GM18861 (cell line): ENCODE measurements at regions not wholly inside any gene's neighbourhood (a gene's known extent, or its start where the extent isn't known, plus 50 kb on each side); places are given as distances from the start of the nearest gene placed in this dataset.
"Not testable (repeated sequence)": the region's sequence is repeated elsewhere in the genome, so short reads cannot be mapped to it uniquely, and the experiment has no call there.

Source experiments
- ATAC-seq: cut with Tn5 transposase; IDR thresholded peaks from one replicate; pipeline ENCODE4 v1.9.1; 2021; ENCODE audit not compliant: unreplicated experiment

DNA sequence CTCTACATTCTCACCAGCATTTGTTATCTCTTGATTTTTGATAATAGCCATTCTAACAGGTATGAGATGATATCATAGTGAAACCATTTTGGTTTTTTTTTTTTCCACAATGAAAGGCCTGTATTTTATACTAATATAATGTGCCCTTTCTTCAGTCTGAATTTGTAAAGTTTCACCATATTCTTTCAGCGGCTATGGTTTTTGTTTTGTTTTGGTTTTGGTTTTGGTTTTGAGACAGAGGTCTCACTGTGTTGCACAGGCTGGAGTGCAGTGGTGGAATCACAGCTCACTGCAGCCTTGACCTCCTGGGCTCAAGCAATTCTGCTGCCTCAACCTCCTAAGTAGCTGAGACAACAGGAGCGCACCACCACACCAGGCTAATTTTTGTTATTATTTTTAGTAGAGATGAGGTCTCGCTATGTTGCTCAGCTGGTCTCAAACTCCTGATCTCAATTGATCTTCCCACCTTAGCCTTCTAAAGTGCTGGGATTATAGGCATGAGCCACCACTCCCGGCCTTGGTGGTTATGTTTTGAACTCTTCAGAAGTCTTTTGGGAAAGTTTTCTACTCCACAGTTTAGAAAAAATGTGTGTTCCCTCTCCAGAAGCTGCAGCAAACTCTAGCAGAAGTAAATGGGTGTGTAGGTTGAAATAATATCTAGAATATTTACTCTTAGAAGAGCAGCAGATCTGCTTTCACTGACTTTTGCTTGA lies 110.2 kb upstream of the UMPS start:
- no peak for ATAC-seq

DNA sequence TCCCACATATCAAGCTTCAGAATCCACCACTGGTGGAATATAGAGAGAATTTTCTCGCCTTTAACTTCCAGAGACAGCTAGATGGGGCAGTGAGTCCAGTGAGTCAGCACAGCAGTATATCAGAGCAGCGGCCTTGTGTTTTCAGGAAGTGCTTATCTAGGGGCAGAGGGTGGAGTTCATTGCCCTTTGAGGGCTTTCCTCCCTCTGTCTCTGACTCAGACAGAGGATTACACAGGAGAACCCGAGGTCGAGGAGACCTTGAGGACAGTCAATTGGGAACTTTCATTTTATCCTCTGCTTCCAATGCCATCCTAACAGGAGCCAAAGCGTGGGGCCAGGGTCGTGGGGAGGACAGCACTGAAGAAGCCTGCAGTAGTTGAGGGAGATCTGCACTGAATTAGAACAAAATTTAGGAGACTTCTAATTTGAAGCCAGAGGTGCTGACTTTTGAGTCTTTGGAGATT lies 109.6 kb upstream of the UMPS start:
- no peak for ATAC-seq

DNA sequence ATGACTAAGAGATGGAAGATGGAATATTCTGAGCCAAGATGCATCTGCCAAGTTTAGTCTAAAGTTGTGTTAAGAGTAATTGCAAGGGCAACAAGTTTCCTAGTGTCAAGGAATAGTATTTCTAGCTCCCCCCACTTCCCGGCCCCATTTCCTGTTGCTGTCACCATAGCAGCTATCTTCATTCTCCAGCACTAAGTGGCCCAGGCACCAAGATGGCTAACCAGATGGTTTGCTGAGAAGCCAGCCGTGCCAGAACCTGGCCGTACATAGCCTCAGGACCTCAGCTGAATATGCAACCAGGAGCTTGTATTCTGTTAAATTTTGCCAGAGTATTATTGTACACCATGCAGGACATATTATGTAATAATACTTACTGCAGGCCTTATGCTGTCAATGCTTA lies 108.8 kb upstream of the UMPS start:
- no peak for ATAC-seq

DNA sequence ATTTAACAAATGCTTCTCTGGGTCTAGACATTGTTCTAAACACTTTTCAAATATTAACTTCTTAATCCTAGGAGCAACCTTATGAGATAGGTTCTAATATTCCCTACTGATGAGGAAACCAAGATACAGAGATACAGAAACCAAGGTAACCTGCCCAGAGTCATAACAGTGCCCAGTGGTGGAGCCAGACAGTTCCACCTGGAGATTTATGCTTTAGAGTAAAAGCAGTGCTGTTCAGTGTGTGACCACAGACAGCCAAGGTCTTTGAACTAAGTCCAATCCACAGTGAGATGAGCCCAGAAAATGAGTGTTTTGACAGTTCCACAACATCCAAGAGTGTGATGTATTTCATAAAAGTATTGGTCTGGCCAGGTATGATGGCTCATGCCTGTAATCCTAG lies 105.2 kb upstream of the UMPS start:
- no peak for ATAC-seq

DNA sequence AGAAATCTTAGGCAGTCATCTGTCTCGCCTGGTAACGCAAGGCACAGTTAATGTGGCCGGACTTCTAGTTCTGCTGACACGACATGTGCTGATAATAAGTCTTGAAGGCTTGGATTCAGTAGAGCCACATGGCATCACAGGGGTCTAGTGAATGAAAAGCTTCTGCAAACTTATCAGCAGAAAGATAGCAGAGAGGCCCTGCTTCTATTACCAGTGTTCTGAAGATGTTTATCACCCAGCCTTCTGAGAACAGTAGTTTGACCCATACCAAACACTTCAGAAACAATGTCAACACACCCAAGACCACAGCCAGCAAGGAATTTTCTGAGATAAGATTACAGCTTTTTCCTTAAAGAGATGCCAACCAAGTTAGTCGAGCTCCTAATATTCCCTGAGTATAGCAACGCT lies 102.7 kb upstream of the UMPS start:
- ATAC-seq, result no peak

DNA sequence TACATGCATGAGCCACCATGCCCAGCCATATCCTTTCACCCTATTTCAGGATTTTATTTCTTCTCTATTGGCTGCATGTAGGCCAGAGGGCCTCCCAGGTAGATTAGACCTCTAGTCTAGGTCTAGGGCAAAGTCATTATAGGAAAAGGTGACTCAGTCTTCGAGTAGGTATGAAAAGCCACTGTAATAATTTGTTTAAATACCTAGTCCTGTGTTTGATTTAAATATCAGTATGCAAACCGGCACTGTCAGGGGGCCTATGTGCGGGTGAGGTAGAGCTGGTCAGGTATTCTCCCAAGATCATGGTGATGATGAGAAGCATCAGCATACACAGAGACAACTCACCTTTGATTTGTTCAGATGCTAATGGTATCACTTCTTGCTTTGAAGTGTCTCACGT lies 101.4 kb upstream of the UMPS start:
- ATAC-seq, result no peak

DNA sequence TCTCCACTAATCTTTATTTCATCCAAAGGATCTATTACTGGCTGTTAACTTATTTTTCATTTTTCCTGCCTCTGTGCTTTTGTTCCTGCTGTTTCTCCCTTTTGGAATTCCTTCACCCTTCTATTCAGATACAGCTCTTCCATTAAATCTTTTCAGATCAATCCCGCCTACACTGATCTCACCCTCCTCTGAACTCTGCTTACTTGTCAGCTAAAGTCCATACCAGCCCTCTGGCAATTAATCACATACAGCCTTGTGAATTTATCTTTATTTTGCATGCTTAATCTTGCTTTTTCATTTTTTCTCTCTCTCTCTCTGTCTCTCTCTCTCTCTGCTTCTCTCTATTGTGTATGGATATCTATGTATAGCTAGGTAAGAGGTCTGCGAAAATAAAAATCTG lies 100.8 kb upstream of the UMPS start:
- ATAC-seq, result no peak

DNA sequence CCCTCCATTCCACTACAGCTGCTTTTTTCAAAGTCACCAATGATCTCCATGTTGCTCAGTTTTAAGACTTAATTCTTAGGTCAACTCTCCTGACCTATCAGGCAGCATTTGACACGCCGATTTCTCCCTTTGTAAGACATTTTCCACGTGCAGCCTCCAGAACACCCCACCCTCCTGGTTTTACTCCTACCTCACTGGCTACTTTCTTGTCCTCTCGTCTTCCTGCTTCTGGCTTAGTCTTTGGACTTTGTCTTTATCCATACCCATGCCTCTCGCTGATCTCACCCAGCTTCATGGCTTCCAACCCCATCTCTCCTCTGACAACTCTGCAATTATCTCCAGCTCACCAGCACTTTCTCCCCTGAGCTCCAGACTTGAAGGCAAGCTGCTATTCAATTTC lies 99.3 kb upstream of the UMPS start:
- ATAC-seq, result no peak

DNA sequence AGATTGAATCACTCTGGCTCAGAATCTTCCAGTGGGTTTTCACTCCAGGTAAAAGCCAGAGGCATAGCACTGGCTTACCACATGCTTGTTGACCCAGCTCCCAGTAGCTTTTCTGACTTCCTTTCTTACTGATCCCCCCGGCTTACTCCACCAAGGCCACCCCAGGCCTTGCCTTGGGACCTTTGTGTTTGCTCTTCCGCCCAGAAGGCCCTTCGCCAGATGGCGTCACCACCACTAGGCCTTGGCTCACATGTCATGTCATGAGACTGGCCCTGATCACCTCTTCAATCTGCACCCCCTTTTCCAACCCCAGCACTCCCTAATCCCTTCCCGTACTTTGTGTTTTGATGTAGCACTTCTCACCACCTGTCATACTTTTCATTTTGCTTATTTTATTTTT lies 98.5 kb upstream of the UMPS start:
- no peak for ATAC-seq

DNA sequence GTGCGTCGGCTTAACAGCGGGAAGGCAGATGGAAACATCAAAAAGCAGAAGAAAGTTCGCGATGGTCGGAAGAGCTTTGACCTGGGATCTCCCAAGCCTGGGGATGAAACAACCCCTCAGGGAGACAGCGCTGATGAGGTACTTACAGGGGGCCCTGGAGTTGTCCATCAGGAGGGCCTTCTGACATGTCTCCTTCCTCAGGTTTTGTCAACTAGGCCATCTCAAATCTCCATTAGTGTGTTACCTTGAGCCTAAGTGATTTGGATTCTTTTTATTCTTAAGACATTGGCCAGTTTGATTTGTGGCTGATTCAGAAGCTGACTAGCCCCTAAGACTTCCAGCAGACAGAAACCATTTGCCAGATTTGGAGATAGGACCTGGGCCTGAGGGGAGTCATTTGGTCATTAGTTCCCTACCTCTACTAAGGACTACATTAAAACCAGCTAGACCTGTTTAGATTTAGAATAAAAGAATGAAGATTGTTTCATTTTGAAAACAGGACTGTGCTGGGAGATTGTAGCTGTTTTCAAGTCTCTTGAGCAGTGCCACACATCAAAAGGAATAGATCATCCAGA lies 97.6 kb upstream of the UMPS start:
- no peak for ATAC-seq

DNA sequence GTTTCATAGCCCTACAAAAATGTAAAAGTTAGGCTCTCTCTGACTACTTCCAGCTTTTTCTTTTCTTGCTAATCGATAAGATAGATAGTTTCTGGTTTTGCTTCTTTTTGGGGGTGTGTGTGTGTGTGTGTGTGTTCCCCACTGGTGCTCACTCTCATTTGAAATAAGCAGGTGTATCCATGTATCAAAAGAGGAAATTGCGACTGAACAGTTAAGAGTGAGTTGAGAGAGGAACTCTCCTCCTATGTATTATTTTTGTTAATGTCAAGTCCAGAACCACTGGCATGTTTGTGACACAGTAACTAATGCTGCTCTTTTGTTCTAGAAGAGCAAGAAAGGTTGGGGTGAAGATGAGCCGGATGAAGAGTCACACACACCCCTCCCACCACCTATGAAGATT lies 96.7 kb upstream of the UMPS start:
- no peak for ATAC-seq

DNA sequence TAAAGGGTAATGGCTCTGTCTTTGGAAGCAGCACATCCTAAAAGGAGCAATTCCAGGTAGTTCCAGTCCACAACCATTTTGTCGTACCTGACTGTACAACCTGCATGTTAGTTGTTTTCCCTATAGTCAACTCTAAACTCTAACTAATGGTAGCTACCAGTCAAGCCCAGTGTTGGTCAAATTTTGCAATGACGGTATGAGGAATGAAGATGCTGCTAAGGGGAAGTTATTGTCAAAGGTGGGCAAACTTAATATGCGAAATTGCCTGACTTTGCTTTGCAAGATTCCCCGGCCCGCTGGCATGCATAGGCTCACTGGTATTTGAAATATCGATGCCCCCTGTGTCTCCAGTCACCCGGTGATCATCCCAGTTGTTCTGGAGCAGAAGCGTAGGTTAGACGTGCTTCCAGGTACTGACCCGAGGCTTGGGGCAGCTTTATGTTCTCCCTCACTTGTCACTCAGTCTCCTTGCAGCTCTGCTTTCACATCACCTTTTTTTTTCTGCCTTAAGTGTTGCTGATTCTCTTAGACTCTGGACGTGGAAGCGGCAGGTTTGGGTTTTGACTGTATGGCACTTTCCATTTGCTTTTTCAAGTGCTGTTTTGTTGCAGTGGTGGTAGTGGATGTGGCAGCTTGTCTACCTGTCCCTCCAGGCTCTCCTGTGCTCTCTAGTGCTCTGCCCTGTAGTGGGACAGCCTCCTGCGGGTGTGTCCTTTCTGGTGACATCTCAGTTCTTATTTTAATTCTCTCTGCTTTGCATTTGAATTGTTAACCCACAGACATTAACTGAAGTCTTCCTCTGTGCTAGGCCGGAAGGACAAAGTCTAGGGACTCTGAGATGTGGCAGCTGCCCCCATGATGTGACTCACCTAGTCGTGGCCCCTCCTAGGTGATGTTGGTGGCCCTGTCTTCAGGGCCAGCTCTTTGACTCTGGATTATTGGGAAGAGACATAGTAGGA lies 95.8 kb upstream of the UMPS start:
- peak; percentile 37 for ATAC-seq

DNA sequence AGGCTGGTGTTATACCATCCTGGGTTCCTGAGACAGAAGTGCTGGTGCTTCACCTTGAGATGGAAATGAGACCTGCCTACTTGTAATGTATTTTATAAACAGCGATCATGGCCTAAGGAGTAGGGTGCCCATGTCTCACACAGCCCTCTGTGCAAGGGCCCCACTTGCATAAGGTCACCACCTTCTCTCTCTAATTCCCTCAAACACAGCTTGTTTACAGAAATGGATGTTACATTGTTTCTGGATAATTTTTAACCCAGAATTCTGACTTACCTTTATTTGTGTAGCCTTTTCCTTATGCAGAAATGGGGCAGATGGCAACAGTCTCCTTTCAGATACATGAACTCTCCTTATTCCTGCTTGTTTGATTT lies 95.1 kb upstream of the UMPS start:
- no peak for ATAC-seq

DNA sequence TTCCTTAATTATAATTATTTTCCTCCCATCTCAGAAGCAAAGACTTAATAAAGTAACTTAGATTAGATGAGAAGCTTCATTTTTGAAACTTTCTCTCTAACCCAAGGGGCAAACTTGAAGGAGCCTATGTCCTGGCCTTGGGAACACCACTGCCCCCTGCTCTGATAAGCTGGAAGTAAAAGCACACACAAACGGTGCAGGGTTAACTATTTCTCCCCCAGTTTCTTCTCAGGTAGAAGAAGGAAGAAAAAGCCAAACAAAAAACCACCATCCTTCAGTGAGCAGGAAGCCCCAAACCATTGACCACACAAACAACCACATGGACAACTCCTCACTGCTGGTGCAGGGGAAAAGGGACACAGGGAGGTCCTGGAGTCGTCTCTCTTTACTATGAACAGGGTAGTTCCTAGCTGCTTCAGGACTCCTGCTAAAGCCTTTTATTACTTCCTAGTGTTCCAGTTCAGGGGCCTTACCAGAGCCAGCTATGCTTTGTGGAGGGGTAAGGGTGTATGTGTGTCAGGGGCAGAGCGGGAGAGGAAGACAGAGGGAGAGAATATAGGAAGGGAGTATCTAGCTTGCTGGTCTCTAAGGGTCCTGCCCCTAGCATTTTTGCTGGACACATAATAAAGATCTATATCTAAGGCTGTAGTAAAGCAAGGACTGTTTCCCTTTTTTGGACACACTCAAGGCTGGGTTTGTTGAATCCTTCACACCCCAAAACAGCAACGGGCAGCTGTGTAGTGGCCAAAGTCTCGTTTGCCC lies 94.0 kb upstream of the UMPS start:
- ATAC-seq, result no peak

DNA sequence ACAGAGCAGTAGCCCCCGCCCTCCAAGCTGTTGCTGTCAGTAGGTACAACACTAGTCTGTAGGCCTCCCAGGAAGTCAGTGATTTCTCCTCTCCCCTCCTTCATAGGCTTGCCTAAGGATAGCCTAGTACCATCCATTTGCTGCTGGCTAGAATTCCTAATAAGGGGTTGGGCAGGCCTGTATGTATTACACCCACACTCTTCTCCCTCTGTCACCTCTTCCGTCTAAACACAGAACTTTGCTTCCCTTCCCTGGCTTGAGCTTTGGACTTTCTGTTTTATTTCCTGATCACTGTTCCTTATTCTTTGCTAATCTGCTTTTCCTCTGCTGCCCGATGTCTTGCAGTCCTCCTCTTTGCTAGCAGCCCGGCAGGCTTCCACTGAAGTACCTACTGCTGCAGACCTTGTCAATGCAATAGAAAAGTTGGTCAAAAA lies 93.4 kb upstream of the UMPS start:
- ATAC-seq, result no peak

DNA sequence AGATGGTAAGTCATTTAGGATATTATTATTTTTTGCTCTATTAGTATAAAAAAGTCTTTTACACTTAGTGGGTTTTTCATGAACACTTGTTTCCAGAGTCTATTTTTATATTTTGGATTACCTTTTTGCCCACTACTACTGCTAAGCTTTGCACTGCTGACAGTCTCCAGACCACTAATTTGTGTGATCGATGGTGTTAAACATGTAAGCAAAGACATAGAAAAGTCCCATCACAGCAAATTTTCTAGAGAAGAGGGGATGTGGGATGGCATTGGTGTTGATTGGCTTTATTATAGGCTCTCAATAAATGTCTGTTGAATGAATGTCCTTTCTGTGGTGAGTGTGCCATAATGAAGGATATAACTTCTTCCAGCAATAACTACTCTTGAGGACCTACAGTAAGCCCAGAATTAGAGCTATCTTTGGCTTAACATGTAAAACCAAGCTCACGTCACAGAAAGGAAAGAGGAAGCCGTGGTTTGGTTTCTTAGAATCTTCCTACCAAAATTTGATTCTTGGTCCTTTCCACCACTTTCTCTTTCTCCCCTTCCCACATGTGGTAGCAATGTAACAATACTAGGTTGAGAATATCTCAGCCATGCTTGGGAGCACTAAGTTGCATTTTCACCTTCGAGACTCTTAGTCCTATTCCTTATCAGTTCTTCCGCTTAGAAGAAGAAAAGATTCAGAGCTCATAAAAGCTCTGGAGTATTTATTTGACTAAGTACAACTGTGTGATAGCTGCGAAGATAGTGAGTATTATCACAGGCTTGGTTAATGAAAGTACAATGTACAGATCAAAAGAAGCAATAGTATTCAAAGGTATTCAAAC lies 90.6 kb upstream of the UMPS start:
- peak; percentile 60 for ATAC-seq

DNA sequence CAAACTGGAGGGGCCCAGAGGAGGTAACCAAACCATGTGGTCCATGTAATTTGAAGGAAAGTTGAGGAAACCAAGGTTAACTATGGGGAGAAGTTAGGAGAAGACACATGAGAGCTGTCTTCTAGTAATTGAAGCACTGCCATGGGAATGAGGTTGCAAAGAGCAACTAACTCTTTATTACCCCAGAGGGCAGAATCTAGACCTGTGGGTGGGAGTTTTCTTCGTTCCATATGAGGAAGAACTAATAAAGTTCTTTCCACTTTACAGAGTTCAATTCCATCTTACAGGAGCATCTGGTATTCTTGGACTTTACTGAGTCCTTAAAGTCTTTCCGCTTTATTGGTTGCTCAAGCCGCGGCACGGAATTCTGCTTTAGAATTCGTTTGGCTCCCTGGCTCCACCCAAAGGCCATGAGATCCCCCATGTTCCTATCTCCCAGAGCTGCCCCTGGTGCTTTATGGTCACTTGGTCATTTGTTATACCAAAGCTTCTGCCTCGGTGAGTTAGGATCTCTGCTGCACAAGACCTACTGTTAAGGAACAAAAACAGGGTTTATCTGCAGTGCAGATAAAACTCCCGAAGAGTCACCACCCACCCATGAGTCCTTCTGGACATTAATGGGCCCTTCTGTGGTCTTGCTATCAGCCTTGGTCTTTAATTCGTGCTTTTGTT lies 89.5 kb upstream of the UMPS start:
- no peak for ATAC-seq

DNA sequence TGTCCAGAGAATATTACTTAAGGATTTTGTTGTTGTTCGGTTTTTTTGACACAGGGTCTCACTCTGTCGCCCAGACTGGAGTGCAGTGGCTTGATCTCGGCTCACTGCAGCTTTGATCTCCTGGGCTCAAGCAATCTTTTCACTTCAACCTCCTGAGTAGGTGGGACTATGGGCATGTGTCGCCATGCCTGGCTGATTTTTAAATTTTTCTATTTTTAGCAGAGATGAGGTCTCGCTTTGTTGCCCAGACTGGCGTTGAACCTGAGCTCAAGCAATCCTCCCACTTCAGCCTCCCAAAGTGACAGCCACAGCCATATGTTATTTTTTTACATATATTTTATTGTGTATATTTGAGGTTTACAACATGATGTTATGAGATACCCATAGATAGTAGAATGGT lies 86.8 kb upstream of the UMPS start:
- ATAC-seq, result no peak

DNA sequence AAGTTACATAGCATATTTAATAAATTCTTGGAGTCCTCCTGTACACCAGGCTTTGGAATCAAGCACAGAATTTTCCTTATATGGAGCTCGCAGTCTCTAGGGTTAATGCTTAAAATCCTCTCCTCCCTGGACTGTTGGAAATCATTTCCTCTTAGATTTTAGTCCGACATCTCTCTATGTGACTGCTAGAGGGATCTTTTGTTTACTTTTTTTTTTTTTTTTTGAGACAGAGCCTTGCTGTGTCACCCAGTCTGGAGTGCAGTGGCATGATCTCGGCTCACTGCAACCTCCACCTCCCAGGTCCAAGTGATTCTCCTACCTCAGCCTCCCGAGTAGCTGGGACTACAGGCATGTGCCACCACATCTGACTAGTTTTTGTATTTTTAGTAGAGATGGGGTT lies 84.1 kb upstream of the UMPS start:
- ATAC-seq, result not testable (repeated sequence)

DNA sequence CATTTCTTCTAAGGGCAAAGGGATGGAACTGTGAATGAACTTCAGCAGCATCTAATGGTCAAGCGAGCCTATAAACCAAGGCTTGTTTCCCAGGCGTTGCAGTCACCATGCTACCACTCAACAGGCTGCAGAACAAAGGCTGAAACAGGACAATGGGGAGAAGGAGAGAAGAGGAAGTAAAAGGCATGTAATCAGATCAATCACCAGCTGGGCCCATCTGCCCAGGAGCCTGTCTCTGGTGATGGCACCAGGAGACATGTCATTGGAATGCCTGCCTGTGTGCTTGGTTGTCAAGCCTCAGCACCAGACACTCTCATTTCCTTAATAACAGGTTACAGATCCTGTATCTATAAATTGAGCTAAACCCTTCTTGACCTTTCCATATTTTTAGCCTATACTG lies 81.7 kb upstream of the UMPS start:
- no peak for ATAC-seq
